IMR-90 (cell line): ENCODE measurements at regions not wholly inside any gene's neighbourhood (a gene's known extent, or its start where the extent isn't known, plus 50 kb on each side); places are given as distances from the start of the nearest gene placed in this dataset. TPM values are rescaled to one million over a fixed set of nuclear protein-coding genes. Genes with fewer than 3 reads are reported as not detected.

Experiments used
- microRNA-seq, 2 experiments: library from miRNA; stranded (forward) in 1 of 2; unstranded in 1 of 2; fragments of 10-50 nt in 1 of 2; fragments of <30 nt in 1 of 2; gene quantifications in 1 of 2; microRNA quantifications in 1 of 2; one replicate each; pipeline versions ENCODE3 to v1.1.0; 2013 to 2020; ENCODE audit not compliant: insufficient read depth in 1 of 2, insufficient read length in 1 of 2, unreplicated experiment in 1 of 2
- small RNA-seq, 5 experiments: library from RNA; depleted of rRNA; stranded (forward); fragments of <200 nt; gene quantifications; one replicate each; pipeline ENCODE3, GENCODE V24; 2012

Small RNA genes in the stretch of these regions (microRNA-seq; reads per million reads assigned to microRNA genes)
- gene AC022441.3 (ENCODE audit: insufficient read depth, insufficient read length) (not detected), gene RNU6-1296P (ENCODE audit: insufficient read depth, insufficient read length) (not detected), gene RNU6-480P (ENCODE audit: insufficient read depth, insufficient read length) (not detected)

Small RNA genes in the stretch of these regions (small RNA-seq; reads per million reads assigned to genes)
- gene AC022441.3 (0 reads per million in 5 experiments), gene RNU6-1296P (0 to 0.60 (median 0) reads per million in 5 experiments), gene RNU6-480P (0 reads per million in 5 experiments)
